KMS-11 (cell line): ENCODE measurements at regions not wholly inside any gene's neighbourhood (a gene's known extent, or its start where the extent isn't known, plus 50 kb on each side); places are given as distances from the start of the nearest gene placed in this dataset.
"Not testable (repeated sequence)": the region's sequence is repeated elsewhere in the genome, so short reads cannot be mapped to it uniquely, and the experiment has no call there.

Source experiments
- H2AFZ ChIP-seq: fragments of 200-600 bp; sonication (generic); 2 replicates; pipeline ENCODE4 v1.6.1; 2016; ENCODE audit warnings: antibody characterized with exemption, mixed run types, low read depth
- H3K27ac ChIP-seq: fragments of 200-600 bp; sonication (generic); 2 replicates; pipeline ENCODE4 v1.6.1; 2016; ENCODE audit warnings: mild to moderate bottlenecking, mixed run types
- H3K27me3 ChIP-seq: fragments of 200-600 bp; sonication (generic); 2 replicates; pipeline ENCODE4 v1.6.1; 2017; ENCODE audit warnings: mild to moderate bottlenecking, low read depth, mixed run types, moderate library complexity; ENCODE audit not compliant: insufficient read depth
- H3K36me3 ChIP-seq: fragments of 200-600 bp; sonication (generic); 2 replicates; pipeline ENCODE4 v1.6.1; 2017; ENCODE audit warnings: mild to moderate bottlenecking, mixed run types; ENCODE audit not compliant: insufficient read depth
- H3K4me1 ChIP-seq: fragments of 200-600 bp; sonication (generic); 2 replicates; pipeline ENCODE4 v1.6.1; 2016; ENCODE audit warnings: mild to moderate bottlenecking, low read depth, mixed run types; ENCODE audit not compliant: poor library complexity, severe bottlenecking
- H3K4me2 ChIP-seq: fragments of 200-600 bp; sonication (generic); 2 replicates; pipeline ENCODE4 v1.7.0; 2016; ENCODE audit warnings: mild to moderate bottlenecking, mixed run types
- H3K4me3 ChIP-seq: fragments of 200-600 bp; sonication (generic); IDR thresholded peaks from 2 replicates; pipeline ENCODE4 v1.6.1; 2017; ENCODE audit warnings: low read depth, low read length, mixed read lengths; ENCODE audit not compliant: insufficient read depth
- H3K79me2 ChIP-seq: fragments of 200-600 bp; sonication (generic); 2 replicates; pipeline ENCODE4 v1.6.1; 2016; ENCODE audit warnings: low read depth, mixed run types; ENCODE audit not compliant: insufficient read depth
- H3K9ac ChIP-seq: fragments of 200-600 bp; sonication (generic); 2 replicates; pipeline ENCODE4 v1.6.1; 2016; ENCODE audit warnings: mild to moderate bottlenecking, mixed run types
- H4K20me1 ChIP-seq: fragments of 200-600 bp; sonication (generic); 2 replicates; pipeline ENCODE4 v1.6.1; 2016; ENCODE audit warnings: mild to moderate bottlenecking, mixed run types; ENCODE audit not compliant: insufficient read depth
- TF ChIP-seq, protein P1 (sequence below): fragments of 200-600 bp; sonication (generic); conservative IDR thresholded peaks from 2 replicates; pipeline ENCODE4 v1.6.1; 2017; ENCODE audit warnings: low read depth, mild to moderate bottlenecking, antibody characterized with exemption, low read length, moderate library complexity, mixed read lengths

DNA sequence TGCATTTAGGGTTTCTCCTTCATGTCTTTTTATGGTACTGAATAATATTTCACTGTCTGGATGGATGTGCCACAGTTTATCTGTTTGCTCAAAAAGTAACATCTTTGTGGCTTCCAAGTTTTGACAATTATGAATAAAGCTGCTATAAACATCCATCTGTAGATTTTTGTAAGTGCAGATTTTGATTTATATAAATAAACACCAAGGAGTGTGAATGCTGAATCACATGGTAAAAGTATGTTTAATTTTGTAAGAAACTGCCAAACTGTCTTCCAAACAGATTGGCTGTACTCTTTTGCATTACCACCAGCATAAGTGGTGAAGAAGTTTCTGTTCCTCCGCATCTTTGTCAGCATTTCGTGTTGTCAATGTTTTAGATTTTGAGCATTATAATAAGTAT, 158.7 kb upstream of the GIMD1 start:
- Histone ChIP-seq H3K4me2 (no peak overlapping the region), H3K4me3 (no peak overlapping the region), H3K9ac (no peak overlapping the region), H3K27ac (no peak overlapping the region), H3K4me1 (no peaks in the 10 kb centered on the region), H3K27me3 (no peaks in the 10 kb centered on the region), H3K79me2 (no peaks in the 10 kb centered on the region), H2AFZ (no peak overlapping the region), H4K20me1 (no peaks in the 10 kb centered on the region), H3K36me3 (no peaks in the 10 kb centered on the region)
- TF ChIP-seq, protein P1, sequence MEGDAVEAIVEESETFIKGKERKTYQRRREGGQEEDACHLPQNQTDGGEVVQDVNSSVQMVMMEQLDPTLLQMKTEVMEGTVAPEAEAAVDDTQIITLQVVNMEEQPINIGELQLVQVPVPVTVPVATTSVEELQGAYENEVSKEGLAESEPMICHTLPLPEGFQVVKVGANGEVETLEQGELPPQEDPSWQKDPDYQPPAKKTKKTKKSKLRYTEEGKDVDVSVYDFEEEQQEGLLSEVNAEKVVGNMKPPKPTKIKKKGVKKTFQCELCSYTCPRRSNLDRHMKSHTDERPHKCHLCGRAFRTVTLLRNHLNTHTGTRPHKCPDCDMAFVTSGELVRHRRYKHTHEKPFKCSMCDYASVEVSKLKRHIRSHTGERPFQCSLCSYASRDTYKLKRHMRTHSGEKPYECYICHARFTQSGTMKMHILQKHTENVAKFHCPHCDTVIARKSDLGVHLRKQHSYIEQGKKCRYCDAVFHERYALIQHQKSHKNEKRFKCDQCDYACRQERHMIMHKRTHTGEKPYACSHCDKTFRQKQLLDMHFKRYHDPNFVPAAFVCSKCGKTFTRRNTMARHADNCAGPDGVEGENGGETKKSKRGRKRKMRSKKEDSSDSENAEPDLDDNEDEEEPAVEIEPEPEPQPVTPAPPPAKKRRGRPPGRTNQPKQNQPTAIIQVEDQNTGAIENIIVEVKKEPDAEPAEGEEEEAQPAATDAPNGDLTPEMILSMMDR, result no peak

DNA sequence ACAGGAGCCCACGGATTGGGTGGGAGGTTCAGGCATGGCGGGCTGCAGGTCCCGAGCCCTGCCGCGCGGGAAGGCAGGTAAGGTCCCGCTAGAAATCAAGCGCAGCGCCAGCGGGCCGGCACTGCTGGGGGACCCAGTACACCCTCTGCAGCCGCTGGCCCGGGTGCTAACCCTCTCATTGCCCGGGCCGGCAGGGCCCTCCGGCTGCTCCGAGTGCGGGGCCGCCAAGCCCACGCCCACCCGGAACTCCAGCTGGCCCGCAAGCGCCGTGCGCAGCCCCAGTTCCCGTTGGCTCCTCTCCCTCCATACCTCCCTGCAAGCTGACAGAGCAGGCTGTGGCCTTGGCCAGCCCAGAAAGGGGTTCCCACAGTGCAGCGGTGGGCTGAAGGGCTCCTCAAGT, 156.8 kb upstream of the GIMD1 start:
- H3K4me3 ChIP-seq, H2AFZ ChIP-seq, H3K27me3 ChIP-seq, H3K4me1 ChIP-seq, H3K27ac ChIP-seq, H3K4me2 ChIP-seq, H4K20me1 ChIP-seq, H3K36me3 ChIP-seq, H3K79me2 ChIP-seq, H3K9ac ChIP-seq: not testable (repeated sequence)

DNA sequence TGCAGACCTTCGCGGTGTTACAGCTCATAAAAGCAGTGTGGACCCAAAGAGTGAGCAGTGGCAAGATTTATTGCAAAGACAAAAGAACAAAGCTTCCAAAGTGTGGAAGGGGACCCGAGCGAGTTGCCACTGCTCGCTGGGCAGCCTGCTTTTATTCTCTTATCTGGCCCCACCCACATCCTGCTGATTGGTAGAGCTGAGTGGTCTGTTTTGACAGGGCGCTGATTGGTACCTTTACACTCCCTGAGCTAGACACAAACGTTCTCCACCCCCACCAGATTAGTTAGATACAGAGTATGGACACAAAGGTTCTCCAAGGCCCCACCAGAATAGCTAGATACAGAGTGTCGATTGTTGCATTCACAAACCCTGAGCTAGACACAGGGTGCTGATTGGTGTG, 156.2 kb upstream of the GIMD1 start:
- not testable (repeated sequence) for H3K4me1 ChIP-seq, H3K27ac ChIP-seq, H3K4me3 ChIP-seq, H3K36me3 ChIP-seq, H3K9ac ChIP-seq, H2AFZ ChIP-seq, H3K27me3 ChIP-seq, H4K20me1 ChIP-seq, H3K4me2 ChIP-seq, H3K79me2 ChIP-seq

DNA sequence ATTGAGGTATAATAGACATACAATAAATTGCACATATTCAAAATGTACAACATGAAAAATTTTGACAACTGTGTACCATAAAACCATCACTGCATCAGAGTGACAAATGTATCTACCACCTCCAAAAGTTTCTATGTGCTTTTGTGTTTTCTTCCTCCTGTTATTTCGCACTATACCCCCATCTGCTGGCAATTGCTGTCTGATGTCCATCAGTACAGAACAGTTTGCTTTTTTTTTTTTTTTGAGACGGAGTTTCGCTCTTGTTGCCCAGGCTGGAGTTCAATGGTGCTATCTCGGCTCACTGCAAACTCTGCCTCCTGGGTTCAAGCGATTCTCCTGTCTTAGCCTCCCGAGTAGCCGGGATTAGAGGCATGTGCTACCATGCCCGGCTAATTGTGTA, 154.3 kb upstream of the GIMD1 start:
- TF ChIP-seq, protein P1, result no peak
- Histone ChIP-seq H3K9ac (no peak overlapping the region), H2AFZ (no peak overlapping the region), H3K4me2 (no peak overlapping the region), H3K4me1 (no peaks in the 10 kb centered on the region), H3K79me2 (no peaks in the 10 kb centered on the region), H3K27me3 (no peaks in the 10 kb centered on the region), H4K20me1 (no peaks in the 10 kb centered on the region), H3K4me3 (no peak overlapping the region), H3K36me3 (no peaks in the 10 kb centered on the region), H3K27ac (no peak overlapping the region)

DNA sequence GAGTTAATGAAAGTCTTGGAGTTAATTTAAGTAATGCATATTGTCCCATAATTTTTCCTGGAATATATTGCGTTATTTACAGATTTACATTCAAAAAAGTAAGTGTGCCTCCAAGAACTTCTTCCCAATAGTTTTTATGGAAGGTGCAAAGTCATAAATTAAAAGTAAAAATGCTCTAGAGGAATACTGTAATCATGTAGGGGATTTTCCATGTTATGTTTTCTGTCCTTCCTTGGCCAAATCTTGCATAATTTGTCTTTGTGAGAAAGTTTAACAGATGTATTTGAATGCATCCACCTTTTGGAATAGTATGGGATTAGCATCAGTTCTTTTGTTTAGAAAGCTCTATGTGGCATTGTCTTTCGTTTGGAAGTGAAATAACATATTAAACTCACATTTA, 144.1 kb upstream of the GIMD1 start:
- Histone ChIP-seq H3K4me1 (no peaks in the 10 kb centered on the region), H3K4me3 (no peak overlapping the region), H3K27ac (no peak overlapping the region), H3K79me2 (no peaks in the 10 kb centered on the region), H3K36me3 (no peaks in the 10 kb centered on the region), H3K9ac (no peak overlapping the region), H3K4me2 (no peak overlapping the region), H3K27me3 (no peaks in the 10 kb centered on the region), H2AFZ (no peak overlapping the region), H4K20me1 (no peaks in the 10 kb centered on the region)
- TF ChIP-seq, protein P1, result no peak
